ENCODE measurements at regions not wholly inside any gene's neighbourhood (a gene's known extent, or its start where the extent isn't known, plus 50 kb on each side); places are given as distances from the start of the nearest gene placed in this dataset.

DNA sequence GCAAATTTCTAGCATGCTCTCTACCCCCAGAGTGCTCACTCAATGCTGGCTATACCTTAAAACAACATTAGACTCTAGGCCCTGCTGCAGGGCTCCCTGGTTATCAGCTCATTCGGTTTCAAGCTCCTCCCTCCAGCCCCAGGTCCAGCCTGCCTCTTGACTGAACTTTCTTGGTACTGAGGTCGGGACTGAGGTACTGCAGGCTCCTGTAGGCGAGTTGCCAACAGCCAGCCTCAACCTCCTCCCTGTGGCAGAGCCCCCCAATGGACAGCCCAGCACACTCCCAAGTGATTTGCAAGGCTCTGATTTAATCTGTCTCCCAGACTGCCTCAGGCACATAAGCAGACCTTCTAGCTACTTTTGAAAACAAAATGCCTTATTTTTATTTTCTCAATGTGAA lies 73.6 kb upstream of the EIF3M start:
- Histone ChIP-seq H3K4me3 (ENCODE audit: low read depth, low read length) (no peak overlapping the region), H3K27me3 (ENCODE audit: insufficient read depth, low read depth, severe bottlenecking) (peaks cover 18% of the 10 kb centered on the region), H3K9me3 (ENCODE audit: severe bottlenecking) (no peaks in the 10 kb centered on the region), H3K27ac (no peak overlapping the region), H3K36me3 (no peaks in the 10 kb centered on the region)
- TF ChIP-seq, protein P1, sequence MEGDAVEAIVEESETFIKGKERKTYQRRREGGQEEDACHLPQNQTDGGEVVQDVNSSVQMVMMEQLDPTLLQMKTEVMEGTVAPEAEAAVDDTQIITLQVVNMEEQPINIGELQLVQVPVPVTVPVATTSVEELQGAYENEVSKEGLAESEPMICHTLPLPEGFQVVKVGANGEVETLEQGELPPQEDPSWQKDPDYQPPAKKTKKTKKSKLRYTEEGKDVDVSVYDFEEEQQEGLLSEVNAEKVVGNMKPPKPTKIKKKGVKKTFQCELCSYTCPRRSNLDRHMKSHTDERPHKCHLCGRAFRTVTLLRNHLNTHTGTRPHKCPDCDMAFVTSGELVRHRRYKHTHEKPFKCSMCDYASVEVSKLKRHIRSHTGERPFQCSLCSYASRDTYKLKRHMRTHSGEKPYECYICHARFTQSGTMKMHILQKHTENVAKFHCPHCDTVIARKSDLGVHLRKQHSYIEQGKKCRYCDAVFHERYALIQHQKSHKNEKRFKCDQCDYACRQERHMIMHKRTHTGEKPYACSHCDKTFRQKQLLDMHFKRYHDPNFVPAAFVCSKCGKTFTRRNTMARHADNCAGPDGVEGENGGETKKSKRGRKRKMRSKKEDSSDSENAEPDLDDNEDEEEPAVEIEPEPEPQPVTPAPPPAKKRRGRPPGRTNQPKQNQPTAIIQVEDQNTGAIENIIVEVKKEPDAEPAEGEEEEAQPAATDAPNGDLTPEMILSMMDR (IDR thresholded peaks at IDR 0.05; ENCODE audit: low read depth, low read length), result no peak
- no peak for DNase-seq

DNA sequence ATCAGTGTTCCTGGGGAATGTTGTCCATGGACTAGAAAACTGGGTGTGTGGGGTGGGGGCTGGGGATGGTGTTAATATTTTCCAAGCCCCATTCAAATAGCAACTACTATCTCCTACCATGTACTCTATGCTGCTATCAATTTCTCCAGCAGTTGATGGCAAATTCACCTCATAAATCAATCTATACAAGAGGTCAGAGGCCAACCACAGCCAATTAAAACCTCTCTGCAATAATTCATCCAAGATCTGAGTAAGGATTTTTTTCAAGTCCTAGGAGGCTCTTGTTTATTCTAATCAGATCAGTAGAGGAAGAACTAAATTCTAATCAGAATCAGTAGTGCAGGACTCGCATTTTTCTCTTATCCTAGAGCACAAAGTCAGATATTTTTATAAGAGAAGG lies 73.4 kb upstream of the WT1 start:
- Histone ChIP-seq H3K4me3 (ENCODE audit: low read depth, low read length) (no peak overlapping the region), H3K36me3 (no peaks in the 10 kb centered on the region), H3K27ac (no peak overlapping the region), H3K27me3 (ENCODE audit: insufficient read depth, low read depth, severe bottlenecking) (peaks cover 22% of the 10 kb centered on the region), H3K9me3 (ENCODE audit: severe bottlenecking) (no peaks in the 10 kb centered on the region)
- DNase-seq, result no peak
- TF ChIP-seq, protein P1 (IDR thresholded peaks at IDR 0.05; ENCODE audit: low read depth, low read length), result no peak

DNA sequence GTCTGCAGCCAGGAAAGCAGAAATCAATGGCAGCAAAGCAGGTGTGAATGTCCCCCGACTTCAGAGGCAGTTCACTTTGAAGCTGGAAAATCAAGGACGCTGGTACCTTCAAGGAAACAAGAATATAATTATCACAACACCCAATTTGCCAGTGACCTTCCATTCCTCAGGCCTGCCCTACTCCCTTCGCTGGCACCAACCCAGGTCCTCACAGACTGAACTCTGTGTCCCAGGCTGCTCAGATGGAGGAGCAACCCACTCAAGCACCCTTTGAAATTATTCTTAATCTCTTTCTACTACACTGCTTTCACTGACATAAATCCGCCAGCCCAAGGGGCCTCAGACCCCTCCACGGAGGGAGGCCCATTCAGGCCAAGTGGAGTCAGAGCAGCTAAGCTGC lies 64.7 kb upstream of the WT1 start:
- no peaks in the 10 kb centered on the region for H3K36me3 ChIP-seq
- H3K27ac ChIP-seq, result no peak overlapping the region
- peak; percentile 24 for DNase-seq
- TF ChIP-seq, protein P1 (IDR thresholded peaks at IDR 0.05; ENCODE audit: low read depth, low read length), result no peak
- H3K9me3 ChIP-seq (ENCODE audit: severe bottlenecking), result no peaks in the 10 kb centered on the region
- no peak overlapping the region for H3K4me3 ChIP-seq (ENCODE audit: low read depth, low read length)
- peaks cover 39% of the 10 kb centered on the region for H3K27me3 ChIP-seq (ENCODE audit: insufficient read depth, low read depth, severe bottlenecking)

DNA sequence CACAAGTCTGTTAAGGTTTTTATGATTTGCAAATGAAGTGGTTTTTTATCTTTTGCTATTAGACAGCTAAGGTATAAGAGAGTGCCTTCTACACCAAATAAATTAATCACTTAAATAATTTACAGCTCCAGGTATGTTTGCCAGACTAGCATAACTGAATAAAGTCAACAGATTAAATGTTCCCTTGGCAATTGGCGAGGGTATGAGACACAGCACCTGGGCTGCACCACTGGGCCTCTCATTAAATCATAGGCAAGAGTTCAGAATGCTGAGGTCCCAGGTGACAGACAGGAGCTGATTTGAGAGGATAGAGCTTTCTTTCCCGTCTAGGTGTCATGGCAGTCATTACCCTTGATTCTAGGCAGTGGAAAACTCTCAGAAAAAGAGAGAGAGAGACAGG lies 62.6 kb upstream of the WT1 start:
- Histone ChIP-seq H3K9me3 (ENCODE audit: severe bottlenecking) (no peaks in the 10 kb centered on the region), H3K36me3 (no peaks in the 10 kb centered on the region), H3K27ac (no peak overlapping the region), H3K4me3 (ENCODE audit: low read depth, low read length) (no peak overlapping the region), H3K27me3 (ENCODE audit: insufficient read depth, low read depth, severe bottlenecking) (peaks cover 42% of the 10 kb centered on the region)
- TF ChIP-seq, protein P1 (IDR thresholded peaks at IDR 0.05; ENCODE audit: low read depth, low read length), result no peak
- DNase-seq, result no peak

DNA sequence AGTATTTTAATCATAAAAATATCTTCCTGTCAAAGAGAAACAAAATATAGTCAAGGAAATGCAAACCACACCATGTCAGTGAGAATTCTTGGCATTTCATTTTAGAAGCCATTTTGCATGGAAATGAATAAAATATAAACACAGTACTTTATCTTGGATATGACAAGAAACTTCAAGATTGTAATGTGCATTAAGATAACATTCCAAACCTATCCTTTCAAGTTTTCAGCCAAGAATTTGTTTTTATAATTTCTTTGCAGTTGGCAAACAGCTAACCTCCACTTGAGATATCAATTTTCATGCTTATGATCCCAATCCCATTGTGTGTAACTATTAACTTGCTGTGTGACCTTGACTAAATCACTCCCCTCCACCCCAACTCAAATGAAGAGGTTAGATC lies 59.3 kb upstream of the WT1 start:
- TF ChIP-seq, protein P1 (IDR thresholded peaks at IDR 0.05; ENCODE audit: low read depth, low read length), result no peak
- no peak for DNase-seq
- H3K27ac ChIP-seq, result no peak overlapping the region
- no peak overlapping the region for H3K4me3 ChIP-seq (ENCODE audit: low read depth, low read length)
- peaks cover 41% of the 10 kb centered on the region for H3K27me3 ChIP-seq (ENCODE audit: insufficient read depth, low read depth, severe bottlenecking)
- H3K9me3 ChIP-seq (ENCODE audit: severe bottlenecking), result no peaks in the 10 kb centered on the region
- H3K36me3 ChIP-seq, result no peaks in the 10 kb centered on the region

DNA sequence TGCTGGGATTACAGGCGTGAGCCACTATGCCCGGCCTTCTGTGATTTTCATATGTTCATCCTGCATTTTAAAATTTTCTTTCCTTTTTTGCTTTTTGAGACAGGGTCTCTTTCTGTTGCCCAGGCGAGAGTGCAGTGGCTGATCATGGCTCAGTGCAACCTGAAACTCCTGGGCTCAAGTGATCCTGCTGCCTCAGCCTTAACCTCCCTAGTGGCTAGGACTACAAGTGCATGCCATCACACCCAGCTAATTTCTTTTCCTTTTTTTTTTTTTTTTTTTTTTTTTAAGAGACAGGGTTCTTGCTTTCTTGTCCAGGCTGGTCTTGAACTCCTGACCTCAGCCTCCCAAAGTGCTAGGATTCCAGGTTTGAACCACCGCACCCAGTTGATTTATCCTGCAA lies 54.1 kb upstream of the WT1 start:
- Histone ChIP-seq H3K9me3 (ENCODE audit: severe bottlenecking) (no peaks in the 10 kb centered on the region), H3K27me3 (ENCODE audit: insufficient read depth, low read depth, severe bottlenecking) (peaks cover 18% of the 10 kb centered on the region), H3K4me3 (ENCODE audit: low read depth, low read length) (no peak overlapping the region), H3K36me3 (no peaks in the 10 kb centered on the region), H3K27ac (no peak overlapping the region)
- DNase-seq, result no peak
- TF ChIP-seq, protein P1 (IDR thresholded peaks at IDR 0.05; ENCODE audit: low read depth, low read length), result 0 out of 2 replicates have a peak, but pooled peaks have one; percentile 3

Data from WERI-Rb-1 (cell line).